ENCODE measurements at regions not wholly inside any gene's neighbourhood (a gene's known extent, or its start where the extent isn't known, plus 50 kb on each side); places are given as distances from the start of the nearest gene placed in this dataset.

GRCh38 chr3:74501007-74501406 is 113.5 kb downstream of the CNTN3 start:
- H3K79me2 ChIP-seq (ENCODE audit: control insufficient read depth, insufficient read depth, low read length), result no peaks in the 10 kb centered on the region
- H3K4me3 ChIP-seq (ENCODE audit: control insufficient read depth in 2 of 3, extremely low read depth in 1 of 3, insufficient read depth in 2 of 3, low read depth in 1 of 3, low read length in 3 of 3), result no peak overlapping the region
- H3K9me3 ChIP-seq (ENCODE audit: control insufficient read depth, low read depth, low read length), result peaks cover 4% of the 10 kb centered on the region
- no peak overlapping the region for H3K27ac ChIP-seq (ENCODE audit: control insufficient read depth, insufficient read depth, low read length)
- H3K9ac ChIP-seq (ENCODE audit: control insufficient read depth, extremely low read depth, insufficient read depth, low read length), result no peak overlapping the region
- no peaks in the 10 kb centered on the region for H3K27me3 ChIP-seq (ENCODE audit: control insufficient read depth, extremely low read depth, insufficient read depth, low read length)
- TF ChIP-seq EZH2 (IDR thresholded peaks at IDR 0.05; ENCODE audit: low read length), result no peak
- TF ChIP-seq CTCF (optimal IDR thresholded peaks at IDR 0.05 in 1 of 3, IDR thresholded peaks at IDR 0.05 in 1 of 3, conservative IDR thresholded peaks at IDR 0.05 in 1 of 3; ENCODE audit: extremely low read depth in 1 of 3, insufficient read depth in 2 of 3, low read length in 3 of 3), result no peak
- no peak overlapping the region for H3K4me2 ChIP-seq (ENCODE audit: control insufficient read depth, extremely low read depth, insufficient read depth, low read depth, low read length)
- no peaks in the 10 kb centered on the region for H3K4me1 ChIP-seq (ENCODE audit: control insufficient read depth, extremely low read depth, insufficient read depth, low read length)
- H3K36me3 ChIP-seq (ENCODE audit: control insufficient read depth in 2 of 2, extremely low read depth in 1 of 2, insufficient read depth in 2 of 2, low read length in 2 of 2), result no peaks in the 10 kb centered on the region
- no peak for DNase-seq (ENCODE audit: low read depth, low spot score)
- H3K9me1 ChIP-seq (ENCODE audit: control insufficient read depth, extremely low read depth, insufficient read depth, low read length), result no peaks in the 10 kb centered on the region
- dilution Hi-C loops (cut with MboI; ENCODE audit: extremely low pct_ligation_motif_present, low sequenced_read_pairs), result no loop called here
- H2AFZ ChIP-seq (ENCODE audit: control insufficient read depth, low read length), result no peak overlapping the region
- no peaks in the 10 kb centered on the region for H4K20me1 ChIP-seq (ENCODE audit: control insufficient read depth, extremely low read depth, insufficient read depth, low read length)
- no peak for FAIRE-seq

- no peak for TF ChIP-seq CTCF (optimal IDR thresholded peaks at IDR 0.05 in 1 of 3, IDR thresholded peaks at IDR 0.05 in 1 of 3, conservative IDR thresholded peaks at IDR 0.05 in 1 of 3; ENCODE audit: extremely low read depth in 1 of 3, insufficient read depth in 2 of 3, low read length in 3 of 3)
- no peak for TF ChIP-seq EZH2 (IDR thresholded peaks at IDR 0.05; ENCODE audit: low read length)
- Histone ChIP-seq H3K36me3 (ENCODE audit: control insufficient read depth in 2 of 2, extremely low read depth in 1 of 2, insufficient read depth in 2 of 2, low read length in 2 of 2) (no peaks in the 10 kb centered on the region), H3K9me3 (ENCODE audit: control insufficient read depth, low read depth, low read length) (peaks cover 4% of the 10 kb centered on the region), H3K27me3 (ENCODE audit: control insufficient read depth, extremely low read depth, insufficient read depth, low read length) (no peaks in the 10 kb centered on the region), H2AFZ (ENCODE audit: control insufficient read depth, low read length) (no peak overlapping the region), H3K9me1 (ENCODE audit: control insufficient read depth, extremely low read depth, insufficient read depth, low read length) (no peaks in the 10 kb centered on the region), H3K79me2 (ENCODE audit: control insufficient read depth, insufficient read depth, low read length) (no peaks in the 10 kb centered on the region), H3K4me1 (ENCODE audit: control insufficient read depth, extremely low read depth, insufficient read depth, low read length) (no peaks in the 10 kb centered on the region), H3K4me3 (ENCODE audit: control insufficient read depth in 2 of 3, extremely low read depth in 1 of 3, insufficient read depth in 2 of 3, low read depth in 1 of 3, low read length in 3 of 3) (no peak overlapping the region), H3K4me2 (ENCODE audit: control insufficient read depth, extremely low read depth, insufficient read depth, low read depth, low read length) (no peak overlapping the region), H4K20me1 (ENCODE audit: control insufficient read depth, extremely low read depth, insufficient read depth, low read length) (no peaks in the 10 kb centered on the region), H3K27ac (ENCODE audit: control insufficient read depth, insufficient read depth, low read length) (no peak overlapping the region), H3K9ac (ENCODE audit: control insufficient read depth, extremely low read depth, insufficient read depth, low read length) (no peak overlapping the region)
- dilution Hi-C loops (cut with MboI; ENCODE audit: extremely low pct_ligation_motif_present, low sequenced_read_pairs), result no loop called here
- DNase-seq (ENCODE audit: low read depth, low spot score), result no peak
- FAIRE-seq, result no peak
Measured at GRCh38 chr3:74500257-74500656, 114.2 kb downstream of the CNTN3 start.
